HepG2 (cell line): ENCODE measurements at regions not wholly inside any gene's neighbourhood (a gene's known extent, or its start where the extent isn't known, plus 50 kb on each side); places are given as distances from the start of the nearest gene placed in this dataset.

Source experiments
- ATAC-seq: fragments of 200-7000 bp; cut with Tn5 transposase; 3 replicates; pipeline ENCODE4 v1.9.1; 2020; ENCODE audit warnings: mild to moderate bottlenecking, moderate library complexity
- BruUV-seq: library from RNA; stranded (reverse); fragments of 400-500 nt; replicated peaks from 2 replicates; lab custom pipeline; 2021; lab: Mats Ljungman, UMichigan
- CTCF ChIA-PET: fragments of 300-600 bp; formaldehyde crosslinking; extraction: SDS; loops from one replicate; lab custom pipeline; 2021; ENCODE audit warnings: low total read pairs, inconsistent platforms, low intra/inter-chr PET ratio; lab: Yijun Ruan, JAX
- POLR2A ChIA-PET: fragments of 350-600 bp; sonication (Branson Sonifier 250); formaldehyde crosslinking; loops from one replicate; lab custom pipeline; 2020; ENCODE audit warnings: antibody characterized with exemption, inconsistent platforms; lab: Yijun Ruan, JAX
- DNase-seq: peaks from one replicate; pipeline ENCODE4 v3.0.0-alpha.2; 2015; ENCODE audit warnings: low spot score
- FAIRE-seq: peaks from 3 replicates; lab custom pipeline; 2011; peaks lifted over from hg19 to GRCh38; lab: Jason Lieb, UNC
- H2AFZ ChIP-seq: one replicate; pipeline ENCODE4 v1.6.1; 2011; ENCODE audit warnings: low read length, inconsistent platforms
- H3K27ac ChIP-seq: fragments of 300-600 bp; 3 replicates; pipeline ENCODE4 v1.8.0; 2011; ENCODE audit warnings: mixed run types, mild to moderate bottlenecking, mixed read lengths, low read length, inconsistent platforms; ENCODE audit not compliant: insufficient read depth; ENCODE audit errors: extremely low read length
- H3K27me3 ChIP-seq, 2 experiments: fragments of 200-600 bp in 1 of 2; 2 replicates in 1 of 2; 3 replicates in 1 of 2; pipeline versions ENCODE4 v1.6.0 to v1.8.0; 2011; ENCODE audit warnings: low read length in 2 of 2, mild to moderate bottlenecking in 2 of 2, moderate library complexity in 2 of 2, inconsistent platforms in 1 of 2; ENCODE audit not compliant: insufficient read depth in 2 of 2, control insufficient read depth in 1 of 2
- H3K36me3 ChIP-seq, 2 experiments: fragments of 200-600 bp in 1 of 2; replicated peaks in 1 of 2; 2 replicates in 1 of 2; 3 replicates in 1 of 2; pipeline versions ENCODE4 v1.5.1 to v1.8.0; 2011; ENCODE audit warnings: low read length in 2 of 2, inconsistent platforms in 1 of 2; ENCODE audit not compliant: insufficient read depth in 2 of 2, control insufficient read depth in 1 of 2
- H3K4me1 ChIP-seq: 2 replicates; pipeline ENCODE4 v1.5.1; 2012; ENCODE audit warnings: low read length, inconsistent platforms; ENCODE audit not compliant: insufficient read depth
- H3K4me2 ChIP-seq: 2 replicates; pipeline ENCODE4 v1.6.0; 2011; ENCODE audit warnings: low read depth, low read length, inconsistent platforms
- H3K4me3 ChIP-seq, 3 experiments: fragments of 200-600 bp in 1 of 3; sonication (generic), shearing (Covaris generic) in 1 of 3; replicated peaks in 1 of 3; 2 replicates each; pipeline ENCODE4 v1.5.1; 2011 to 2016; ENCODE audit warnings: low read length in 3 of 3, inconsistent platforms in 2 of 3, low read depth in 2 of 3, mild to moderate bottlenecking in 2 of 3, control low read depth in 1 of 3, mixed read lengths in 1 of 3; ENCODE audit not compliant: insufficient read depth in 1 of 3
- H3K79me2 ChIP-seq: one replicate; pipeline ENCODE4 v1.6.1; 2011; ENCODE audit warnings: low read length, inconsistent platforms; ENCODE audit not compliant: insufficient read depth
- H3K9ac ChIP-seq: 2 replicates; pipeline ENCODE4 v1.6.0; 2011; ENCODE audit warnings: mild to moderate bottlenecking, low read depth, low read length, inconsistent platforms; ENCODE audit not compliant: insufficient read depth
- H3K9me3 ChIP-seq: 2 replicates; pipeline ENCODE4 v1.5.1; 2012; ENCODE audit warnings: mild to moderate bottlenecking, low read length
- H4K20me1 ChIP-seq: 2 replicates; pipeline ENCODE4 v1.6.0; 2011; ENCODE audit warnings: inconsistent platforms, mild to moderate bottlenecking, low read length, moderate library complexity; ENCODE audit not compliant: insufficient read depth
- ATF2 ChIP-seq: sonication (generic); formaldehyde crosslinking; IDR thresholded peaks from 2 replicates; pipeline ENCODE4 v1.4.0; 2020; ENCODE audit warnings: missing genetic modification reagents
- CENPBD1 ChIP-seq: sonication (generic); formaldehyde crosslinking; IDR thresholded peaks from 2 replicates; pipeline ENCODE4 v1.8.0; 2022; ENCODE audit warnings: missing genetic modification reagents, low read depth, mild to moderate bottlenecking, borderline replicate concordance
- DR1 ChIP-seq: sonication (generic); formaldehyde crosslinking; IDR thresholded peaks from 2 replicates; pipeline ENCODE4 v1.8.0; 2021; ENCODE audit warnings: mild to moderate bottlenecking, missing genetic modification reagents, inconsistent platforms
- ETS1 ChIP-seq: sonication (generic); formaldehyde crosslinking; IDR thresholded peaks from 2 replicates; pipeline ENCODE4 v1.4.0; 2020; ENCODE audit warnings: missing genetic modification reagents
- HIVEP1 ChIP-seq: sonication (generic); formaldehyde crosslinking; IDR thresholded peaks from 2 replicates; pipeline ENCODE4 v1.4.0; 2020; ENCODE audit warnings: mild to moderate bottlenecking, missing genetic modification reagents
- JDP2 ChIP-seq: sonication (generic); formaldehyde crosslinking; IDR thresholded peaks from 2 replicates; pipeline ENCODE4 v1.8.1; 2022; ENCODE audit warnings: missing genetic modification reagents, borderline replicate concordance
- MAFG ChIP-seq: sonication (generic); formaldehyde crosslinking; IDR thresholded peaks from 2 replicates; pipeline ENCODE4 v1.5.1; 2020; ENCODE audit warnings: mild to moderate bottlenecking, missing genetic modification reagents
- RORA ChIP-seq: sonication (generic); formaldehyde crosslinking; IDR thresholded peaks from 2 replicates; pipeline ENCODE4 v1.5.0; 2020; ENCODE audit warnings: mild to moderate bottlenecking, missing genetic modification reagents, moderate library complexity
- SRF ChIP-seq: IDR thresholded peaks from 2 replicates; pipeline ENCODE4 v1.6.1; 2011; ENCODE audit warnings: mild to moderate bottlenecking, low read depth, low read length, moderate library complexity
- TGIF2 ChIP-seq: IDR thresholded peaks from 2 replicates; pipeline ENCODE4 v1.6.1; 2016; ENCODE audit warnings: control low read depth, missing compliant biosample characterization
- ZC3H4 ChIP-seq: sonication (generic); formaldehyde crosslinking; IDR thresholded peaks from 2 replicates; pipeline ENCODE4 v1.4.0; 2020; ENCODE audit warnings: missing genetic modification reagents, borderline replicate concordance
- ZFAT ChIP-seq: sonication (generic); formaldehyde crosslinking; conservative IDR thresholded peaks from 2 replicates; pipeline ENCODE4 v1.8.1; 2023; ENCODE audit warnings: missing genetic modification reagents, inconsistent platforms
- ZFP36L2 ChIP-seq: sonication (generic); formaldehyde crosslinking; IDR thresholded peaks from 2 replicates; pipeline ENCODE4 v1.4.0; 2020; ENCODE audit warnings: missing genetic modification reagents
- ZNF18 ChIP-seq: sonication (generic); formaldehyde crosslinking; IDR thresholded peaks from 2 replicates; pipeline ENCODE4 v1.8.0; 2022; ENCODE audit warnings: mild to moderate bottlenecking, missing genetic modification reagents; ENCODE audit not compliant: insufficient replicate concordance
- ZNF362 ChIP-seq: sonication (generic); formaldehyde crosslinking; IDR thresholded peaks from 2 replicates; pipeline ENCODE4 v1.4.0; 2020; ENCODE audit warnings: missing genetic modification reagents, mild to moderate bottlenecking, borderline replicate concordance
- ZNF703 ChIP-seq: sonication (generic); formaldehyde crosslinking; IDR thresholded peaks from 2 replicates; pipeline ENCODE4 v1.5.1; 2020; ENCODE audit warnings: missing genetic modification reagents, mild to moderate bottlenecking, moderate library complexity, borderline replicate concordance
- WGBS: methylation state at CpG from one replicate; pipeline ENCODE4 v1.1.6; 2017; ENCODE audit warnings: low lambda C conversion rate; 5-methylcytosine and 5-hydroxymethylcytosine counted together
- in situ Hi-C: cut with HindIII; loops from 2 replicates; pipeline ENCODE4 v1.10.0; 2017; ENCODE audit warnings: low pct_unique_long_range_greater_than_20kb; ENCODE audit not compliant: extremely low pct_ligation_motif_present
- intact Hi-C: fragments of 100-400 bp; cut with micrococcal nuclease; formaldehyde crosslinking; loops from one replicate; pipeline ENCODE4 v1.10.0; 2022; ENCODE audit not compliant: unreplicated experiment

GRCh38 chr14:48127674-48128073 is 452.3 kb upstream of the MDGA2 start:
- H3K27me3 ChIP-seq, result no peaks in the 10 kb centered on the region
- no peak overlapping the region for H3K27ac ChIP-seq
- H3K4me2 ChIP-seq, result no peak overlapping the region
- H3K9ac ChIP-seq, result no peak overlapping the region
- H3K4me3 ChIP-seq, result no peak overlapping the region
- intact Hi-C loops, result no loop called here
- BruUV-seq, result no TSS peak
- 17% methylated on average over 5 of the region's 5 CpGs for WGBS
- TF ChIP-seq CENPBD1, result no peak
- no peak for TF ChIP-seq ATF2 (CRISPR knock-in tag)
- no peak for TF ChIP-seq RORA (CRISPR knock-in tag)
- TF ChIP-seq ZNF703 (CRISPR knock-in tag), result no peak
- TF ChIP-seq ZNF362, result no peak
- no peak for TF ChIP-seq ETS1
- TF ChIP-seq ZFP36L2 (CRISPR knock-in tag), result no peak
- no peak for TF ChIP-seq TGIF2 (CRISPR knock-in tag)
- TF ChIP-seq DR1 (CRISPR knock-in tag), result no peak
- no peak for TF ChIP-seq MAFG (CRISPR knock-in tag)
- no peak for TF ChIP-seq HIVEP1 (CRISPR knock-in tag)
- TF ChIP-seq SRF, result no peak
- no peak for TF ChIP-seq ZNF18
- no peak for TF ChIP-seq ZFAT (CRISPR knock-in tag)
- no peak for TF ChIP-seq JDP2
- TF ChIP-seq ZC3H4 (CRISPR knock-in tag), result no peak
- no peak overlapping the region for H2AFZ ChIP-seq
- H3K9me3 ChIP-seq, result peaks cover 4% of the 10 kb centered on the region
- no peak for FAIRE-seq
- in situ Hi-C loops, result no loop called here
- H4K20me1 ChIP-seq, result no peaks in the 10 kb centered on the region
- H3K4me1 ChIP-seq, result no peaks in the 10 kb centered on the region
- no peak for DNase-seq
- ATAC-seq, result no peak
- CTCF ChIA-PET, result no interaction called here
- no peaks in the 10 kb centered on the region for H3K79me2 ChIP-seq
- POLR2A ChIA-PET, result no interaction called here
- H3K36me3 ChIP-seq, result no peaks in the 10 kb centered on the region
